GM19324 (cell line): ENCODE measurements at regions not wholly inside any gene's neighbourhood (a gene's known extent, or its start where the extent isn't known, plus 50 kb on each side); places are given as distances from the start of the nearest gene placed in this dataset.

Experiments used
- ATAC-seq: cut with Tn5 transposase; IDR thresholded peaks from one replicate; pipeline ENCODE4 v1.9.1; 2021; ENCODE audit warnings: mild to moderate bottlenecking, moderate library complexity; ENCODE audit not compliant: unreplicated experiment, low FRiP score

DNA sequence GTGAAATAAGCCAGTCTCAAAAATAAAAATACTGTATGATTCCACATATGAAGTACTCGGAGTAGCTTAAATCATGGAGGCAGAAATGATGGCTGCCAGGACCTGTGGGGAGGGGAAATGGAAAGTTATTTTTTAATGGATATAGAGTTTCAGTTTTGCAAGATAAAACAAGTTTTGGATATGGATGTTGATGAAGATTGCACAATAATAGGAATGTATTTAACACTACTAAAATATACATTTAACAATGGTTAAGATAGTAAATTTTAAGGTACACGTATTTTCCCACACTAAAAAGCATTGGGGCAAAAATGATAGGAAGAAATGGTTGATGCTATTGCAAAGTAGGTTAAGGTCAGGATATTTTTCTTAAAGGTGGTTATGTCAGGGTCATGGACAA is 1058.9 kb upstream of the MAP3K7 start:
- ATAC-seq, result no peak

DNA sequence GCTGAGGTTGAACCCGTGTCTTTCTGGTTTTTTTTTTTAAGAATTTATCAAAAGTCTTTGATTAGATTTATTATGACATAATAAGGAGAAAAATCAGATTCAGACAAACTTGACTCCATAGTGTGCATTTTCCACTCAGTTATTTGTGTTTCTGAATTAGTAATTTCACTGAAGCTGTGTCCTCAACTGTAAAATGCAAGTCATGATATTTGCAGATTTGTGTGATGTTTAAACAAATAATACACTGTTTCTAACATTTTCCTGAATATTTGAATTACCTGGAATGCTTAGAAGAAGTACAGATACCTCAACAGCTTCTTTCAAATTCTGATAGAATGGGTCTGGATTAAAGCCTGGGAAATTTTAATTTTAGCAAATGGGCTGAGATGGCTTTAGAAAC is 1050.3 kb upstream of the MAP3K7 start:
- ATAC-seq, result no peak

DNA sequence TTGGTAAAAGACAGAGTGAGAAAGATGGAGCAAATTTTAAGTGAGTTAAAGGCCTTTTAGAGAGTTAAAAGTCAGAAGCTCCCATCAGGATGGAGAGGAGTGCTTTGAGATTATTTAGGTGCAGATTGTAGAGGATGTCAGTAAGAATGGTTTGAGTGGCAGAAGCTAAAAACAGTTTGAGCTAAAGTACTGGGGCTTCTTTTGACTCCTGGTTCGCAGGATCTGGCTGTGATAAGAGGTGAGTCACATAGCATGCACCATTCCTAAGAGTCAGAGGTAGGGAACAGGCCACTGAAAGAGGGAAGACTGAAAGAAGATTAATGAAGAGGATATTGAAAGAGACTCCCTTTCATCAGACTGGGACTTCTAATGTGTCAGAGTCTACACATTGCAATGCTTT is 1047.9 kb upstream of the MAP3K7 start:
- ATAC-seq, result no peak

DNA sequence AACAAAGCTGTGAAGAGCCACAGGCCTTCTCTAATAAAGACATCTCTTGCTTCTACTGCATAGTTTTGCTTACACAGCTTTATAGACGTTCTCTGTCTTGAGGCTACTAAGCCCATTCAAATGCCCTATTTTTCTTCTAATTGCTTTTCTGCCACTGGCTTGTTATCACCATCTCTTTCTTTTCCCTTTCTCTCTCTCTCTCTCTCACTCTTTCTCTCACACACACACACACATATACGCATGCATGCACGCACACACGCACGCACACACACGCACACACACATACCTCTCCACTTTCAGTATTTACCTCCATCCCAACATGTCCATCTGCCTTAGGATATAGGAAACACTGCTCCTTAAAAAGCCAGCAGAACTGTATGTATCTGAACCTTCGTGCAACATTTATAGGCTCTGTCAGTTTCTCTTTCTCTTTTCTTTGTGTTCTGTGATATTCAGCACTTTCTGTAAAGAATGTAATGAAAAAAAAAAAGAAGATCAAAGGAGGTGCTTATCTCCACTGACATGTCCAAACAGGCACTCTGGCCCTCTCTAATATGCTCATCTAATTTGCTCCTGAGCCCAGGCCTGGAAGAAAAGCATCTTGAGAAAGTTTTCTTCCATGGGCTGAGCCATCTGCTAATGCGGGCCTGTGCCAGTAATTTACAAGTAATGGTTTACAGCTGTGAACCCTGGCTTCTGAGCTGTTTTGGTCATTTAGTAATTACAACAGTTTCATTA is 1046.7 kb upstream of the MAP3K7 start:
- no peak for ATAC-seq

DNA sequence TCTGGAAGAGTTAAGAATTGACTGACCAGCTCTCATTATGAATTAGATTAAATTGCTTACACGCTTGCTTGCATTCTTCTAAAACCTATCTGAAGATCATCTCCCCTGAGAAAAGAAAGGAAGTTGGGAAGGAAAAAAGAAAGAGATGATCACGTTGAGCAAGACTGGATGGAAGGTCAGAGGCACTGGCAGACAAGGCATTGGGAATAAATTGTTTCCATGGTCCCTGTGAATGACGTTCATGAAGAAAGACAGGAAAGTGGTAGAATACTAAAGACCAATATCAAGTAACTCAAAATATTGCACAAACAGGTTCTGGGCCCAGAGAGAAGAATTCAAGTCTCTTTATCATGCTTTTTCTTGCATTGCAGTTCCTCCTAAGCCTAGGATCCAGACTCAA is 1045.4 kb upstream of the MAP3K7 start:
- no peak for ATAC-seq

DNA sequence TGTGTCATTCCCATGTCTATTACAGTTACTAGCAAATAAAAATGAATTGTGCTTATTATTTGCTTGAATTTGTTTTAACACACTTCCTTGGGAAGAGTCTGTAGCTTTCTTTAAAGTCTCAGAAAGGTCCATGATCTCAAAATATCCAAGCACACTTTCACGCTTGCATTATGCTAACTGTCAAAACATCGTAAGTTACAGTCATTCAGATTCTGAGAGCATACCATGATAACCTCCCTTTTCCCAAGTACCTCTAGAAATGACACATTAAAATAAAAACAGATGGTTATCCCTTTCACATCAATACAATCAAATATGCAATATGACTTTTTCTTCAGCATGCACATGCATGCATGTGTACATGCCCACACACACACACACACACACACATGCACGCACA is 1044.4 kb upstream of the MAP3K7 start:
- no peak for ATAC-seq

DNA sequence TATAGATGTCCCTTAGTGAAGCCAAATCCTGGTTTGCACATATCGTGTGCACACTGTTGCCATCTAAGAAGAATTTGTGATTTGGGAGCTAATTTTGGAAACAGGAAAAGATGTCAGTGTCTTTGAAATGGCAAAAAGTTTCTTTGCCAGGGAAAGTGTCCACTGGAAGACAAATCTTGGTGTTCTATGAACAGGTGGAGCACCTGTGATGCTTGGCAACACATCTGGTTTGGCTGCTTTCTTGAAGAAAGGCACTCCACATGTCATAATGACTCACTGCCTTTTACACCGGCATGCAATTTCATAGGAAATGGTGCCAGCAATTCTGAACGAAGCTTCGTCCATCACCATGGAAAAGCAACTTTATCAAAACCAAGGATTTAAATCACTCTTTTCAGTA is 1040.0 kb upstream of the MAP3K7 start:
- ATAC-seq, result no peak

DNA sequence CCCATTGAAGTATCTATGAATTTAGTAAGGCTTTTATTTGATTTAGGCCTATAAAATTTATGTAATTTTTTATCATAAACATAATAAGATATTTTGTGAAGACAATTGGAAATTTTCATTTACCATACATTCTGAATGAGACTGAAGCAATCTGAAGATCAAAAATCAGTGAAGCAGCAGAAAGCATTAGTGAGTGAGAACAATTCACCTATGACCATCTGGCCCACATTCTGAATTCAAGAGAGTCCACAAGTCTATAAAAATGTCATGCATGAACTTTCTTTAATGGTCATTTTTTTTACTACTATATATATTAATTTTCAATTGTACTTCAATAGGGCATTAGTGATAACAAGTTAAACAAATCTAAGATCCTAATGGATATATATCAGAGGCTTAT is 1026.6 kb upstream of the MAP3K7 start:
- no peak for ATAC-seq

DNA sequence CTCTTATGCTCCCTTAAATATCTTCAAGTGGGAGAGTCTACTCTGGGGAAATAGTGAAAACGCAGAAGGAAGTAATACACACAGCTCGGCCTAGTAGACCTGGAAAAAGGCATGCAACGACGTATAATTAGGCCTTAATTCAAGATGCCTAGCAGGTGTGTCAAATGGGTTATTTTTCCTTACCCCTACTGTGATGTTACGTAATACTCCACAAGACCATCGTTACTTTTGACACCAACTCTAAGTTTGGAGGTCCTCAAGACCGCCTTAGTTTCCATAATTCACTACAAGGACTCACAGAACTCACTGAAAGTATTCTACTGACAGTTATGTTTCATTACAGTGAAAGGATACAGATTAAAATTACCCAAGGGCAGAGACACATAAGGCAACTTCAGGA is 1024.3 kb upstream of the MAP3K7 start:
- no peak for ATAC-seq

DNA sequence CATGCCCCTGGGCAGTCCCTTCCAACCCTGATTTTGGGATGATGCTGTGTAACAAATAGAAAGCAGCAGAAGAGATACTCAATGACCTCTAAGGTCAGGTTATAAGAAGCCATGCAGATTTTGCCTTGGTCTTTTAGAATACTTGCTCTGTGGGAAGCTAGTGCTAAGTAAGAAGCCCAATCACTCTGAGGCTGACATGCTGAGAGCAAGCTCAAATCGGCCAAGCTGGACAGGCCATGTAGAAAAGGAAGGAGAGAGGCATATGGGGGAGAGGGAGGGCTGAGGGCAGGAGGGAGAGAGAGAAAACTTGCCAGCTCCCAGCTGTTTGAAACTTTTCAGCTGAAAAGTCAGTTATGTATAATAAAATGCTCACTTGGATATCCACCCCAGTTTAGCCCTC is 1021.6 kb upstream of the MAP3K7 start:
- ATAC-seq, result no peak

DNA sequence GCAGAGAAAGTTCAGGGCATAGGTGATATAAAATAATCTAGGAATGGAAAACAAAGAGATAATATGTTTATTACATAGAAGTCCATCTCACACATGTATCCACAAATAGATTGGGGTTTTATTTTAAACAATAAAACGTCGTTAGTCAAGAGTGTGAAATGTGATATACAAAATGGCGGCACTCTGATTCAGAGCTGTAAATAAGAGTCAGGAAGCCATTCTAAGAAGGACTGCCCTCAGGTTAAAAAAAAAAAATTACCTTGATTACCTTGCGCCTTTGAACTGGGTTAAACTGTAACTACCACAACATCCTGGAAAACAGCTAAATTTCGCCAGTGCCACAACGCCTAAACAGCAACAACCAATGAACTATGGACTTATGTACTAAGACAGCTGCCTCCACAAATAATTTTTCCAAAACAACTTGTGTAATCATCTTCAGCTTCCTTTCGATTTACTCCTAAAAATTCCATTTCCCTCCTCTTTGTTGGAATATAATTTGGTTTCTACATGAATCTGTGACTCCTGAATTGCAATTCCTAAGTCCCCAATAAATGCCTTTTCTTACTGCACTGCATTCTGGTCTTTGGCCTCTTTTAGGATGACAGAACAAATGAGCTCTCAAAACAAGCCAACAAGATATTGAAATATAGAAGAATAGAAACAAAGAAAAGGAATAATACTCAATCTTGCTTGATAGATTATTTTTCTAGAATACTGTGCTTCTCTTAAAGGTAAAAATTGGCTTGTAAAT is 1019.5 kb upstream of the MAP3K7 start:
- ATAC-seq, result no peak

DNA sequence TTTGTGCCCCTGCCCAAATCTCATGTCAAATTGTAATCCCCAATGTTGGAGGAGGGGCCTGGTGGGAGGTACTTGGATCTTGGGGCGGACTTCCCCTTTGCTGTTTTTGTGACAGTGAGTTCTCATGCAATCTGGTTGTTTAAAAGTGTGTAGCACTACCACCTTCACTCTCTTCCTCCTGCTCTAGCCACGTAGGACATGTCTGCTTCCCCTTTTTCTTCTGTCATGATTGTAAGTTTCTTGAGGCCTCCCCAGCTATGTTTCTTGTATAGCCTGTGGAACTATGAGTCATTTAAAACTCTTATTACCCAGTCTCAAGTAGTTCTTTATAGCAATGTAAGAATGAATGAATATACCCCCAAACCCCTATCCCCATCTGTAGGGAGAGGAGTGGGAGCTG is 1013.7 kb upstream of the MAP3K7 start:
- no peak for ATAC-seq

DNA sequence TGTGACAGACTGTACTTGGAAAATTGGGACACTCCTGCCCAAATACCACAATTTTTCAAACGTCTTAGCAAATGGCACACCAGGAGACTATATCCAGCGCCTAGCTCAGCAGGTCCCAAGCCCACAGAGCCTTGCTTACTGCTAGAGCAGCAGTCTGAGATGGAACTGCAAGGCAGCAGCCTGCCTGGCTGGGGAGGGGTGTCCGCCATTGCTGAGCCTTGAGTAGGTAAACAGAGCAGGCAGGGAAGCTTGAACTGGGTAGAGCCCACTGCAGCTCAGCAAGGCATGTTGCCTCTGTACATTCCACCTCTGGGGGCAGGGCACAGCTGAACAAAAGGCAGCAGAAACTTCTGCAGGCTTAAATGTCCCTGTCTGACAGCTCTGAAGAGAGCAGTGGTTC is 1003.3 kb upstream of the MAP3K7 start:
- ATAC-seq, result no peak

DNA sequence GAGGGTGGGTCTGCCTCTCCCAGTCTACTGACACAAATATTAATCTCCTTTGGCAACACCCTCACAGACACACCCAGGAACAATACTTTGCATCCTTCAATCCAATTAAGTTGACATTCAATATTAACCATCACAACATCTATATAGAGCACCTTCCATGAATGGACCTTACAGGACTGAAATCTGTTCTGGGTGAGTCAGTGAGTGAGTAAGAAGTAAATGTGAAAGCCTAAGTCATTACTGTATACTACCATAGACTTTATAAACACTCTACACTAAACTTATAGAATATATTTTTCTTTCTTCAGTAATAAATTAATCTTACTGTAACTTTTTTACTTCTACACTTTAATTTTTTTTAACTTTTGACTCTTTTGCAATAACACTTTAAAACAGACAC is 993.8 kb upstream of the MAP3K7 start:
- ATAC-seq, result no peak

DNA sequence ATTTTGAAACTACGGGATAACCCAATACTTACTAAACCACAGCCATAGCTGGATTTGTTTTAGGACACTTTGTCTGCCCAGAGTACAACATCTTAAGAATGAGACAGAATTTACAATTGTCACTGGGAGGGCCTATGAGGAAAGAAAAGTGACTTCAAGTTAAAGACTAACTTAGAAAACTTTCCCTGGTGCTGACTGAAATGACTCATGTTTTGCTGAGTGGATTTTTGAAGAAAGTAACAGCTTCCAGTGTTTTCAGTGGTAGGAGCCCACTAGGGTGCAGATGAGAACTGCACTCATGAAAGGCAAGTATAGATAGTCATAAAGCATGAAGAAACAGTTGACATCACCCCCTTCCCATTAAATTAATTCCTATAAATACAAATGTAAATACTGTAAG is 988.2 kb upstream of the MAP3K7 start:
- no peak for ATAC-seq

DNA sequence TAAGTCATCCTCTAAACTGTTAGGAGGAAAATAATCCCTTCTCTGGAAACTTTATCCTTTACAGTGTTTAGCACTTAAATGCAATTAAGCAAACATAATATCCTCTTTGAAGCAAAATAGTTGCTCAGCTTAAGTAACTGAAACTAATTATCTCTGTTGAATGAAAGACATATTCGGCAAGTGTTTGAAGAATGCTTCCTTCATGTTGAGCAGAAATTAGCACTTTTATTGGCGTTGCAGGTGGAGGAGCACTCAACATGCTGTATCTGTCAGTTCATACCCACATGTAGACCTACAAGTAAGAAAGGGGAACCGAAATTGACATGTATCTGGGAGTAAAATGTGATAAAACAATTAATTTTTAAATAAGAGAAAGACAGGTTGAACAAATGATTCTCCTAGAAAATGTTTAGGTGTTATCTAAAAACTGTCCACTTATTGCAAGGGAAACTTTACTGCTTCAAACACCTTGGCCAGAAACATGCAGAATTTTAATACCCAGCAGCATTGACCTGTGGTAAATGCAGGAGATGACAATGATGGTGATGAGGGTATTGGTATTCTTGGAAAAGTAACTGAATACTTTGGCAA is 987.0 kb upstream of the MAP3K7 start:
- no peak for ATAC-seq

DNA sequence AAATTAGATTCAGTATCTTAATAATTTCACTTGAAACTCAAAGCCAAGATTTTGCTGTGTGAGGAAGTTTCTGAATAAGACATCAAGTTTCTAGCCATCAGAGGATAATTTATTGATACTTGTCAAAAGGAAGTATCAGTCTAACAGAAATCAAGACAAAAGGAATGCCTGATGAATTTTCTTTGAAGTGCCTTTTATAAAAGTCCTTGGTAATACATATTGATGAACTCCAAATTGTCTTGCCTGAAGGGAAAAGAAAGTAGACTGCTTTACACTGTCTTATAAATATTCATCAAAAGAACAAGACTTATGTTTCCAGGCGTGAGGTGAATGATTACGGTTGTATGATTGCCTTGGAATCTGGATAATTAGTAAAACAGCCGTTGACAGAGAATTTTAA is 986.0 kb upstream of the MAP3K7 start:
- ATAC-seq, result no peak

DNA sequence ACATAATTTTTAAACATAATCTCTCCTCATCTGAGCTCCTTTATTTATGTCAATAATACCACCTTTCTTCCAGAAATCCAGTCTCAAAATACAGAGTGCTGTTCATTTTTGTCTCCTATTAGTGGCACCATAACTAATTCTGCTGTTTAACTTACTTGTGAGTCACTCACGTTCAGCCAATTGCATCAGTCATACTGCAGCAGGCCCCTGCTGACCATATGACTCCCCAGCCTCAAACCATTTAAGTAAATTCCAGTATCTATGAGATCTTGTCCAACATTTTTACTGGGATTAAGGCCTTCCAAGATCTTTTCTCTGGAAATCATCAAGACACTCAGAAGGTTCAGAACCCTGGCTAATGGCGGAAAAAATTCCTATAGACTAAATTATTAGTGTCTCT is 982.2 kb upstream of the MAP3K7 start:
- no peak for ATAC-seq

DNA sequence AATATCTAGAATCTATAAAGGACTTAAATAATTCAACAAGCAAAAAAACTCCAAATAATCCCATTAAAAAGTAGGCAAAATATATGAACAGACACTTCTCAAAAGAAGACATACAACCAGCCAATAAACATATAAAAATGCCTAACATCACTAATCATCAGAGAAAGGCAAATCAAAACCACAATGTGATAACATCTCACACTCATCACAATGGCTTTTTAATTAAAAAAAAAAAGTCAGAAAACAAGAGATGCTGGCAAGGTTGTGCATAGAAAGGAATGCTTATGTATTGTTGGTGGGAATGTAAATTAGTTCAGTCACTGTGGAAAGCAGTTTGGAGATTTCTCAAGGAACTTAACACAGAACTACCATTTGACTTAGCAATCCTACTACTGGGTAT is 979.6 kb upstream of the MAP3K7 start:
- no peak for ATAC-seq

DNA sequence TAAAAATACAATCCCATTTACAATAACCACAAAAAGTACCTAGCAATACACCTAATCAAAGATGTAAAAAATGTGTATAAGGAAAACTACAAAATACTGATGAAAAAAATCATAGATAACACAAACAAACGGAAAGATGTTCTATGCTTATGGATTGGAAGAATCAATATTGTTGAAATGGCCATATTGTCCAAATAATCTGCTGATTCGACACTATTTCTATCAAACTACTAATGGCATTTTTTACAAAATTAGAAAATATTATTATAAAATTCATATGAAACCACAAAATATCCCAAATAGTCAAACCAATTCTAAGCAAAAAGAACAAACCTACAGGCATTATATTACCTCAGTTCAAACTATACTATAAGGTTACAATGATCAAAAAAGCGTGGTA is 978.3 kb upstream of the MAP3K7 start:
- no peak for ATAC-seq

DNA sequence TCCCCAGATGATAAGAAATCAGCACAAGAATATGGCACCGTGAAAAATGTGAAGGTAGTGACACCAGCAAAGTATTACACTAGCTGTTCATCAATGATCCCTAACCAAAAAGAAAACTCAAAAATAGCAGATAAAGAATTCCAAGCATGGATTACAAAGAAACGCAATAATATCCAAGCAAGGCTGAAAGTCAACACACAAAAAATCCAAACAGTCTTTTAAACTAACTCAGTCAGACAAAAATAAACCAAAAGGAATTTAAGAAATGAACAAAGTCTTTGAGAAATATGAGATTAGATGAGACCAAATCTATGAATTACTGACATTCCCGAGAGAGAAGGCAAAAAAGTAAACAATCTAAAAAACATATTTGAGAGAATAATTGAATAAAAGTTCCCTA is 976.1 kb upstream of the MAP3K7 start:
- ATAC-seq, result no peak

DNA sequence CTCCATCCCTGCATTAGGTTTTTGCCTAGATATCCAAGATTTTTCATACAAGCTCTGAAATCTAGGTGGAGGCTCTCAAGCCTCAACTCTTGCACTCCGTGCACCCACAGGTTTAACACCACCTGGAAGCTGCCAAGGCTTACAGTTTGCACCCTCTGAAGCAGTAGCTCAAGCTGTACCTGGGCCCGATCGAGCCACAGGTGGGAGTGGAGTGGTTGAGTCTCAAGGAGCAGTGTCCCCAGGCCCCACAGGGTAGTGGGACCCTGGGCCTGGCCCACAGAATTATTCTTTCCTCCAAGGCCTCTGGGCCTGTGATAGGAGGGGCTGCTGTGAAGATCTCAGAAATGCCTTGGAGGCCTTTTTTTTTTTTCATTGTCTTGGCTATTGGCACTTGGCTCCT is 973.5 kb upstream of the MAP3K7 start:
- ATAC-seq, result no peak
